Cardiac muscle cell (in vitro differentiated cells and primary cell): ENCODE measurements at regions not wholly inside any gene's neighbourhood (a gene's known extent, or its start where the extent isn't known, plus 50 kb on each side); places are given as distances from the start of the nearest gene placed in this dataset.

Source experiments
- DNase-seq, 2 donors: peaks; one replicate each; pipeline versions ENCODE4 v3.0.0 to v3.0.0-alpha.2; 2010 to 2017; ENCODE audit warnings: low read depth in 1 of 2, low spot score in 1 of 2
- H3K27ac ChIP-seq: fragments of 200-600 bp; sonication (generic); 2 replicates; pipeline ENCODE4 v1.5.1; 2016
- H3K27me3 ChIP-seq: fragments of 200-600 bp; sonication (generic); 2 replicates; pipeline ENCODE4 v1.6.0; 2016; ENCODE audit warnings: control low read depth
- H3K36me3 ChIP-seq: fragments of 200-600 bp; sonication (generic); 2 replicates; pipeline ENCODE4 v1.5.1; 2016; ENCODE audit warnings: control low read depth
- H3K4me1 ChIP-seq: fragments of 200-600 bp; sonication (generic); 2 replicates; pipeline ENCODE4 v1.8.1; 2017; ENCODE audit warnings: low read depth, mild to moderate bottlenecking, mixed run types
- H3K4me3 ChIP-seq: fragments of 200-600 bp; sonication (generic); 2 replicates; pipeline ENCODE4 v1.5.1; 2016; ENCODE audit warnings: mild to moderate bottlenecking
- H3K9me3 ChIP-seq: fragments of 200-600 bp; sonication (generic); 2 replicates; pipeline ENCODE4 v1.5.1; 2017; ENCODE audit warnings: low read depth, mild to moderate bottlenecking, control low read depth
- CTCF ChIP-seq: IDR thresholded peaks from 2 replicates; pipeline ENCODE4 v1.5.1; 2012; ENCODE audit warnings: low read depth, mild to moderate bottlenecking, low read length

- Histone ChIP-seq H3K36me3 (no peaks in the 10 kb centered on the region), H3K4me3 (no peak overlapping the region), H3K9me3 (no peaks in the 10 kb centered on the region), H3K4me1 (no peaks in the 10 kb centered on the region), H3K27me3 (no peaks in the 10 kb centered on the region), H3K27ac (no peak overlapping the region)
- no peak for DNase-seq
- no peak for TF ChIP-seq CTCF
These were observed 349.2 kb downstream of the BCAT1 start for GRCh38 chr12:24599736-24600135.

- no peaks in the 10 kb centered on the region for H3K27me3 ChIP-seq
- TF ChIP-seq CTCF, result no peak
- H3K27ac ChIP-seq, result no peak overlapping the region
- H3K4me1 ChIP-seq, result no peaks in the 10 kb centered on the region
- H3K9me3 ChIP-seq, result no peaks in the 10 kb centered on the region
- no peaks in the 10 kb centered on the region for H3K36me3 ChIP-seq
- no peak for DNase-seq
- no peak overlapping the region for H3K4me3 ChIP-seq
These were observed 351.3 kb downstream of the BCAT1 start for GRCh38 chr12:24597580-24597979.

- H3K4me3 ChIP-seq, result no peak overlapping the region
- DNase-seq, result peak; percentile 42 to 69
- peaks cover 3% of the 10 kb centered on the region for H3K4me1 ChIP-seq
- no peak overlapping the region for H3K27ac ChIP-seq
- no peaks in the 10 kb centered on the region for H3K27me3 ChIP-seq
- TF ChIP-seq CTCF, result peak; percentile 71
- H3K9me3 ChIP-seq, result no peaks in the 10 kb centered on the region
- no peaks in the 10 kb centered on the region for H3K36me3 ChIP-seq
These were observed 352.0 kb downstream of the BCAT1 start for GRCh38 chr12:24596768-24597388.

GRCh38 chr12:24595652-24596235, 353.2 kb downstream of the BCAT1 start:
- peak; percentile 15 to 23 for DNase-seq
- Histone ChIP-seq H3K4me3 (no peak overlapping the region), H3K27ac (no peak overlapping the region), H3K36me3 (no peaks in the 10 kb centered on the region), H3K9me3 (no peaks in the 10 kb centered on the region), H3K4me1 (peaks cover 4% of the 10 kb centered on the region), H3K27me3 (no peaks in the 10 kb centered on the region)
- TF ChIP-seq CTCF, result peak; percentile 41

GRCh38 chr12:24591715-24592440, 357.0 kb downstream of the BCAT1 start:
- Histone ChIP-seq H3K9me3 (no peaks in the 10 kb centered on the region), H3K36me3 (no peaks in the 10 kb centered on the region), H3K4me1 (peaks cover 4% of the 10 kb centered on the region), H3K4me3 (no peak overlapping the region), H3K27ac (no peak overlapping the region), H3K27me3 (no peaks in the 10 kb centered on the region)
- no peak for TF ChIP-seq CTCF
- no peak for DNase-seq
